GM21528 (cell line): ENCODE measurements at regions not wholly inside any gene's neighbourhood (a gene's known extent, or its start where the extent isn't known, plus 50 kb on each side); places are given as distances from the start of the nearest gene placed in this dataset.

Experiments
- ATAC-seq: cut with Tn5 transposase; IDR thresholded peaks from one replicate; pipeline ENCODE4 v1.9.1; 2021; ENCODE audit warnings: mild to moderate bottlenecking, moderate library complexity; ENCODE audit not compliant: unreplicated experiment, low FRiP score

DNA sequence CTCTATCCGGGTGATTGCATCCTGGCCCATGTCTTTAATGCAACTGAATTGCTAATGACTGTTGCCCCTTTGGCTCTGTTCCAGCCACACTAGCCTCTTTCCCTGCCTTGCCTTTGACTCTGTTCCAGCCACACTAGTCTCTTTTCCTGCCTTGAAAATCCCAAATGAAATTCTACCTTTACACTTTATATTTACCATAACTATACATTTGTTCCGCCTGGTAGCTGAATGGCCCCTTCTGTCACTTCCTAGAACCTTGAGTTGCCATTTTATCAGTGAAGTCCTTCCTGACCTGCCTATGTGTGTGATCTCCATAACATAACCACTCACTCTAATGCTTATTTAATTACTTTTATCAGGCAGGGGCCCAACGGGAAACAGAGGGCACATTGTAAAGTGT is 1120.4 kb upstream of the WWC1 start:
- ATAC-seq = no peak

DNA sequence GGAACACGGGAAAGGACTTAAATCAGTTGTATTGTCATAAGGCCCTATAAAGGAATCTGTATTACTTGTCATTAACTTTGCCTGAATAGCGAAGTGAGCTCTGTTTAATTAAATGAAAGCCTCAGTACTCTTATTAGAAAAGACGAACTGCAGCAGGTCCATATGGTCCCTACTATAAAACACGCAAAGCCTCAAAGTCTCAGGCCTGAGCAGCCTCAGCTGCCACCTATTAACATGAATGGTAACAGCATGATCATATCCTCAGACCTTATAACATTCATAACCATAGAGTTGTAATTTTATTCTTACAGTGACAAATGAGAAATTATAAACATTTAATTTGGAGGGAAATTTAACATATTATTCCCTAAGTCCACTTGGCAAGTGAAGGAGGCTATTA is 1113.7 kb upstream of the WWC1 start:
- no peak for ATAC-seq

DNA sequence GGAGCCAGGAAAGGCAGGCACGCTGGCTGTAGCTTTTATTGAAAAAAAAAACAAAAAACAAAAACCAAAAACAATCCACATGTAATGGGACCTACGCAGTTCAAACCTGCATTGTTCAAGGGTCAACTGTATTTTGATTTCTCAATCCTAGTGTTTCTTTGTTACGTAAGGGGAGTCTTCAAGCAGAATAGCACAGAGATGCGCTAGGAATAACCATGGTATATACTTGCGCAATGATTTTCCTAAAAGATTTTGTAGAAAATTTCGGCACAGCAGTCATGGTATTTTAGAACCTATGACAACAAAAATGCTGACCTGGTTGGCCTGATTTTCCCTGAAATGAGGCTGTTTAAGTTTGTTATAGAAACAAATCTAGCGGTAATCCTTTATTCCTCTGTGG is 1110.5 kb upstream of the WWC1 start:
- ATAC-seq = no peak

DNA sequence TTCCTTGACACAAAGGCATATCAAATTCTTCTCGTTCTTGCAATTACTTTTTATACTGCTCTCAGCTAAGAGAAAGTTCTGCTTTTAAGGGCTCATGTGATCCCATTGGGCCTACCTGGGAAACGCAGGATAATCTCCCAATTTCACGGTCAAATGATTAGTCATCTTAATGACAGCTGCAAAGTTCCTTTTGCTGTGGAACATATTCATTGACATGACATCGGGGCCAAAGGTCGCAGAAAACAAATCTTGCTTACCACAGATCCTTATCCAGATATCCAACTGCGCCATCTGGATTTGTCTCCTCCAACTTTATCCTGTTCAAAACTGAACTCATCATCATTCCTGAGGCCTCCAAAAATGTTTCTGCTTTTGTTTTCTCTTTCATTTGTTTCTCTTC is 1085.6 kb upstream of the WWC1 start:
- no peak for ATAC-seq

DNA sequence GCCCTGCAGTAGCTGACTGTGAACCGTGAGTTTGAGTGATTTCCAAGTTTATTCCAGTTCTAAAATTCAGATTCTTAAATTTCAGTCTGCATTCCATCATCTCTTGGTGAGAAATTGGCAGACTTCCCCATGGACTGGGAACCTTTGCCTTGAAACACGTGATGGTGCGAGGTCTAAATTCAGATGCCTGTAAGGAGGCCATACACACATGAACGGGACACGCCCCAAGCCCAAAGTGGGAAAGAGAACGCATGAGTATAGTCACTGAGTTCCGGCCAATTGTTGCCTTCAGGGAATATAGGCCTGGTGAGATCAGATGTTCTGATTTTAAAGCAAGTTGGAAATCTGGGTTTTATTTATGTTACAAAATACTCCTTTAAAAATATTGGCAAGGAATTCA is 1084.4 kb upstream of the WWC1 start:
- ATAC-seq = no peak

DNA sequence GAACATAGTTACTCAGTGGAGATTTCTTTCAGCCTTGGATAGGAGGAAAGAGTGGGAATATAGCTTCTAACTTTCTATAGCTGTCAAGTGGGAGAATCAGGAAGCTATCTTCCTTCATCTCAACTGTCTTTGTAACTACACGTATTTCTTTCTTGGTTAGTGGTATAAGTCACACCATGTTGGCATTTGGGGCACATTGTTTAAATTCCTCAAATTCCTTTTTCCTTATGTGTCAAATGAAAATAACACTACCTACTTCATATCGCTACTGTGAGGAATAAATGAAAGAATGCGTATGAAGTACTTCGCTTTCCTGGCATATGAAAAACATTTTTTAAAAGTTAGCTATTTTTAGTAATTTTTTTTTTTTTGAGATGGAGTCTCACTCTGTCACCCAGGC is 1082.5 kb upstream of the WWC1 start:
- ATAC-seq = no peak

DNA sequence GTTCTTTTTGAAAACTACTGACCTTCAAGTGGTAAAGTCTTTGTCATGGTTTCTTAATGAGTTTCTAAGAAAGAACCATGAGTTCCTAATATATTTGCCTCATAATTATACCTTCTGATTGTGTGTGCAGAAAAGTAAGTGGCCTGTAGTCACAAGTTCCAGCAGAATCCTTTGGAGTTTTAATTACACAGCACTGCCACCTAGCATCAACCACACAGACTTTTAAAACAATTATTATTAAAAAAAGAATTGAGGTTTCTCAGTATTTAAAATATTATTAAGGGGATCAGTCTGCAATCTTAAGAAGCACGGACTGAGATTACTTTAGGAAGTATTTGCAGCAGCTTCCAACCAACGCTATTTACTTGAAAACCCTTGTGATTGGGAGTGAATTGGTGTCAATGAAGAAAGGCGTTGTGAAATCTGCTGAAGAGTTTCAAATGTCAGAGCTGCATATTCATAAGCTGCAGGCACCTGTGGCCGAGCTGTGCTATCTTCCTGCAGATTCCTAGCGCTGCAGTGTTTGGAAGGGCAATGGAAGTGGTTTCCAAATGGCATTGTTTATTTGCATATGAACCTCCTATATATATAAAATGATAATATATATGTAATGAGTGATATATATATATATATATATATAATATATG is 1074.2 kb upstream of the WWC1 start:
- ATAC-seq = no peak

DNA sequence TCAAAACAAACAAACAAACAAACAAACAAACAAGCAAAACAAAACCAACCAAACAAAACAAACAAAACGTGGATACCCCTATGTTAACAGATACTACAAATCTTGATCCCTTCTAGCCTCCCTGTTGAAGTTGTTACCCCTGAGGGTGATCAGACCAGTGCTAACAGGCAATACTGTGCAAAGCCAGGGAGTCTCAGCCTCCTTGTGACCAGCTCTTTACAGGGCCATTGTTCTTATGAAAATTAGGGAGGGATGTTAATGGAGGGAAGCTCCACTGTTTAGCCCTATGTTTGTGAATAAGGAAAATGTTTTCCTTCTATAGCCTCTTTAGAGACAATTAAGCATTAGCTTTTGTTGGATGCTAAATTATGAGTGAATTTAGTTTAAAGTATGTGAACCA is 1072.1 kb upstream of the WWC1 start:
- no peak for ATAC-seq

DNA sequence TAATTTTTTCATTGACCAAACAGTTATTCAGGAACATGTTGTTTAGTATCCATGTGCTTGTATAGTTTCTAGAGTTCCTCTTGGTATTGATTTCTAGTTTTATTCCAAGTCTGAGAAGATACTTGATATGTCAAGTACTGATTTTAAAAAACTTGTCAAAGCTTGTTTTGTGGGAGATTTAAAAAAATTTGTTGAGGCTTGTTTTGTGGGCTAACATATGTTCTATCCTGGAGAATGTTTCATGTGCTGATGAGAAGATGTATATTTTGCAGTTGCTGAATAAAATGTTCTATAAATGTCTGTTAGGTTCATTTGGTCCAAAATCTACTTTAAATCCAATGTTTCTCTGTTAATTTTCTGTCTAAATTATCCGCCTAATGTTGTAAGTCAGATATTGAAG is 1065.1 kb upstream of the WWC1 start:
- no peak for ATAC-seq

DNA sequence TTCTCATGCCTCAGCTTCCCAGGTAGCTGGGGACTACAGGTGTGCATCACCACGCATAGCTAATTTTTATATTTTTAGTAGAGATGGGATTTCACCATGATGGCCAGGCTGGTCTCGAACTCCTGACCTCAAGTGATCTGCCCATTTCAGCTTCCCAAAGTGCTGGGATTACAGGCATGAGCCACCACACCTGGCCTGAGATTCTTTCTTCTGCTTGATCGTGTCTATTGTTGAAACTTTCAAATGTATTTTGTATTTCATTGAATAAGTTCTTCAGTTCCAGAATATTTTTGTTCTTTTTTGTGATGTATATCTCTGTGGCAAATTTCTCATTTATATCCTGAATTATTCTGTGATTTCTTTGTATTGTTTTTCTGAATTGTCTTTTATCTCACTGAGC is 1063.3 kb upstream of the WWC1 start:
- no peak for ATAC-seq

DNA sequence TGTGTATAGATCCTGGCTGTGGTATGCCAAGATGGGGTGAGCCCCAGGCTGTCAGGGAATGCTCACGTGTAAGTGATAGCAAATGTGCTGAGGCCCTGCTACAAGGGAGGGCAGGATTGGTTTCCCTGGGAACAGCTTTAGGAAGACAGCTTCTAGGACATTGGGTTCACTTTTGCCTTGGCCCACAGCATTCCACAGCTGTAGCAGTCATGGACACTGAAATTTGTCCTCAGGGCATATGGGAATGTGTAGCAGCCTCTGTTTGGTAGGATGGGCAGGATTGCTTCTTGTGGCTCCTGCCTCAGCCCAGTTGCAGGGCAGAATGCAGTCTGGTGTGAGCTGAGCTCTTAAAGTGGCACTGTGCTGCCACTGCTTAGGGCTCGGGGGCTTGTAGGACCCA is 1061.7 kb upstream of the WWC1 start:
- ATAC-seq = no peak

DNA sequence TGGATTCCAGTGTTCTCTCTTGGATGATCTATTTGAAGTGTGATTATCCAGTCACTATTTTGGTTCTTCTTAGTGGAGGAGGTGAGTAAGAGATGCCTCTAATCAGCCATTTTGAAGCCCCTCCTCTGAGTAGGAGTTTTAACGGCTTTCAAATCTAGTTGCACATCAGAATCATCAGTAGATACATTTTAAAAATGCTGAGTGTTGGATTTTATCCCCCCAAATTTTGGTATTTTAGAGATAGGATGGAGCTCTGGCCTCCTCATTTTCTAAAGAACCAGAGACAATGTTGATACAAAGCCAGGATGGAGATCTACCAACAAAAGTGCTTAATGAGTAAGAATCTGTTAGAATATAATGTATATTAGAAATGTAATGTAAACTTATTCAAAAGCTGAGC is 1061.0 kb upstream of the WWC1 start:
- ATAC-seq = no peak

DNA sequence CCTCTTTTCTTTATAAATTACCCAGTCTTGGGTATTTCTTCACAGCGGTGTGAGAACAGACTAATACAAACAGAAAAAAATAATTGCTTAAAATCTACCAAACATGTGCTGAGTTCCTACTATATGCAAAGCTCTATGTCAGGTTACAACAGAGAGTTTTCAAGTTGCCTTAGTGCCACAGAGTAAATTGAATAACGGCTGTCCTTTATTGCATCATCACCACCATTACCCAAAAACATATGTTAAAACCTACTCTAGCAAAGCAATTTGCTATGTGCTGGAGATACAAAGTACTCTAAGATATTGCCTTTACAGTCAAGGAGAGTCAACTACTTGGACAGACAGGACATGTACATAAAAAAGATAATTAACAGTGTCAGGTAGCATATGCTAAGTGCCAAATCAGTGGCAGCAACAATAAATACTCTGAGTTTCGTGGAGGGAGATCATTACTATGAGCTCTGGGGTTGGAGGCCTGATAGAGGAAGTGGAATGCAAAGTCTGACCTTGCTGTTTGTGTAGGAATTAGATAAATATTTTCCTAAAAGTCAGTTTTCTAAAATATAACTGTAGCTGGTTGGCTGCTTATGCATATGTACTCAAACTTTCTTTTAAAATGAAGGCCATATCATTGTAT is 1058.7 kb upstream of the WWC1 start:
- no peak for ATAC-seq

DNA sequence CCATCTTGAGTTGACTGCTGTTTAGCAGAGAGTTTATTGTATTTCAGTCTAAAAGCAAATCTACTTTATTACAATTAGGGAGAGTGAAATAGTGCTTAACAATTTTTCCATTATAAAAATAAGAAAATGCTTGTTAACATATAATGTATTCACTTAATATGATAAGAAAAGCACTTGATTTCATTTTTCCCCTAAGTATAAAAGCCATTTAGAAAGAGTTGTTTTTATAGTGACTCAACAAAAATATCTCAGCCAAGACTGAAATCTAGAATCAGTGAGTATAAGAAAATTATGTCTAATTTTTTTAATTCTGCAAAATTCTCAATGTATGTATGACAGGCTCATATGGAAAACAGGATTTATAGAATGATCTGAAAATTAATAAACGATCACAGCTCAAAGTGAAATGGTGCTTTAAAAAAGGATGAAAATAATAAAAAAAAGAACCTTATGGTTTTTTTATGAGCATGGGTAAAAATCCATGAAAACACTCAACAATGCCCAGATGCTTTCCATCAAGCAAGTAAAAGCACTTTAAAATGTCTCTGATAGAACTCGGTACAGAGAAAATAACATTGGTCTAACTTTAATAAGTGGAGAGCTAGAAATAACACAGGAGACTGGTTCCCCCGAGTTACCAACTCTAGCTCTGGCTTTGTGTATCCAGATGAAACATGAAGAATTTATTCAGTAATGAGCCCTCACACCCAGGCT is 1057.8 kb upstream of the WWC1 start:
- no peak for ATAC-seq

DNA sequence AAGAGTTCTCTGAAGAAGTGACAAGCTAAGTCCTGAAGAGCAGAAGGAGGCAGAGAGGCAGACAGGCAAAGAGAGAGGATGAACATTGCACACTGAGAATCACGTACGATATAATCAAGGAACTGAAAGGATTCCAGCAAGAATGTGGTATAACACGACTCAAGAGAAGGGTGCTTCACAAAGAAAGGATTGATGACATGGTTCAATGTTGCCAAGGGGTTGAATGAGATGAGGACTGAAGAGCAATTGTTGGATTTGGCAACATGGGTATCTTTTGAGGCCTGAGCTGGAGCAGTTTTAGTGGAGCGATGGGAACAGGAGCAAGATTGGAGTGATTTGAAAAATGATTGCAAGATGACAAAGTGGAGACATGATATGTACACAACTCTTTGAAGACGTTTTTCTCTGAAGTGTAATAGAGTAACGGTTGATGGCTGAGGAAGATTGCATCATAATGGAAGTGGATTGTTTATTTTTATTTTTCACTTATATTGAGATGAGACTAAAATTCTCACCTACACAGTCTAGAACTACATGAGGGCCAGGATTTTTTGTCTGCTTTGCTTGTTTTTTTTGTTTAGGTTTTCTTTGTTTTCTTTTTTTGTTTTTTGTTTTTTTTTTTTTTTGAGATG is 1049.9 kb upstream of the WWC1 start:
- ATAC-seq = no peak

DNA sequence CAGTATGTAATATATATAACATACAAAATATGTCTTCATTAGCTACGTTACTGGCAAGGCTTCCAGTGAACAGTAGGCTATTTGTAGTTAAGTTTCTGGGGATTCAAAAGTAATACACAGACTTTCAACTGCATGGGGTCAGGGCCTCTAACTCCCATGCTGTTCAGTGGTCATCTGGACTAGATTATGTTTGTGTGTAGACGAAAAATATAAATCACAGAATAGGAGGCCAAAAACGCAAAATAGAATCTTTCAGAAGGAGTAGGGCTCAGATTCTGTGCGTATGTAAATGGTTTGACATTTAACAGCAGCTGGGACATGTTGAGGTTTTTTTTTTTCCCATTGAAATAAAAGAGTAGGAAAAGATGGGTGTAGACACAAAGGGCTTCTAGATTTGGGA is 1048.7 kb upstream of the WWC1 start:
- ATAC-seq = no peak

DNA sequence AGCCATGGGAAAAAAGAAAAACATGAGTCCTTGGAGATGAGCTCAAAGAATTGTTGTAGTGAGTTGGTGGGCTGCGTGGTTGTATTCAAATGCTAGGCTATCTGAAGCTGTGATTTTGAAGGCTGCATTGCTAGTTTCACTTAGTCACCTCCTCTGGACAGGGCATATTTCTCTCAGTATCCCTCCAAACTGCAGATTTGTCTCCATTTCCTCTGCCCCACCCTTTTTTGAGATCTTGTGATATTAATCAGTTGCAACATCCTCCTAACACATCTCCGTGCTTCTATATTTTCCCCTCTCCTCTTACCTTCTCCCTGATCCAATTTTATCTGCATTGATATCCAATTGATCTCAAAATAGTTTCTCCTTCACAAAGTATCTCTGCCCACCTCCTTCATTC is 1048.0 kb upstream of the WWC1 start:
- ATAC-seq = no peak

DNA sequence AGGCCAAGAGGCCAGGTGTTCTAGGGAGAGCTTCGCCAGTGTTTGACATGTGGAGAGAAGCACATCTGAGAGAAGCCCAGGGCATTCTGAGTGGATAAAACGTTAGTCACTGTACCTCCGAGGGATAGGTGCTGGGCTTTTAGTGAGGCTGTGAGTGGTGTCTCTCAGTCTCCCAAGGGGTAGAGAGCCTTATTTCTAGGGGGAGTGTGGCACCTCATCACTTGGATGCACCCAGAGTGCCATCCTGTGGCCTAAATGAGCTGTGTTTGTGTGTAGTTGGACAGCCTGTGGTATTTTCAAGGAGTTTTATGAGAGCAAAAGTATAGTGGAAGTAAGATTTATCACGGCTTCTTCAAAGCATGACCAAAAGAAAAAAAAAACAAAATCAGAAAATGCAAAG is 1046.9 kb upstream of the WWC1 start:
- no peak for ATAC-seq

DNA sequence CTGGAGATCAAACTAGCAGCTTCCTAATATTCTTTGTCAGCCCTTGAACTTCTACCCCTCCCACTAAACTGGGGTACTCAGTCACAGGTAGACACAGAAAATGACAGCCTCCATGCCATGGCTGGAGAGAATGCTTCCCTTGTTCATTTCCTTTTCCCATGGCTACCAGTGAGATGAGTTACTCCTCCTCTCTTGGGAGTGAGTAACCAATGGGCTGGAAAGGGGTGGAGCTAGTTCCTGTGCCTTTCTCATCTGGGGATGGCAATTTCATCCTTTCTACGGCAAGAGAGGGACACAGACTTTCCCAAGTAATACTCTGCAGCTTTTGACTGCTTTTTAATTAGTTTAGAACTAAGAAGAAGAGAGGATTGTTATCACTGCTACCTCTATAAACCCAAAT is 1045.6 kb upstream of the WWC1 start:
- ATAC-seq = no peak

DNA sequence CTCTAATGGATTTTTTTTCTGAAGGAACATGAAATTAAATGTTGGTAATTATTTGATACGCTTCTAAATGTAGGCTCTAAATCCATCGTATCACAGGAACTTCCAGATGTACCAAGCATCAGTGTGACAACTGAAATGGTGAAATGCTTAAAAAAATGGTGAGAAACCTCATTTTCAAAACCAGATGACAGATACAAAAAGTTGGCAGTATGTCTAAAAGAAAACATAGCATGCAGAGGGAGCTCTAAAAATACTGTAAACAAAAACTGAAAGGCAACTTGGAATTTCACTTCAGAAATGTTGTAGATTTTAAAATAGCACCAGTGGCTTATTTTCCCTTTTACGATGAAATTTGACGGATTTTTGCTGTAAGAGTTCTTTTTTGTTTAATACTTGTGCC is 1043.6 kb upstream of the WWC1 start:
- no peak for ATAC-seq

DNA sequence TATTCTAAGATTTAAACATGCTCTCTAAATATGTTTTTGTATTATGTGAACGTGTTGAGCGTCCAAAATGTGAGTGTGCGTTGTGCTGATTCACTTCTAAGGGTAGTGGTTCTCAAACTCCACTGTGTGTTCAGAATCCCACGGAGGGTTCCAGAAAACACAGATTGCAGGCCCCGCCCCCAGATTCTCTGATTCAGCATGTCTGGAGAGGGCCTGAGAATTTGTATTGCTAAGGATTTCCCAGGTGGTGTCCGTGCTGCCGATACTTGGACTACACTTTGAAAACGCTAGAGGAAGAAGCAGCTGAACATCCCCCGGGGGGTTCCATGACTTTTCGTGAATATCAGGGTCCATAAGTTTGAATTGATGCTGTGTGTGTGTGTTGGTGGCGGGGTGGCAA is 1043.2 kb upstream of the WWC1 start:
- no peak for ATAC-seq

DNA sequence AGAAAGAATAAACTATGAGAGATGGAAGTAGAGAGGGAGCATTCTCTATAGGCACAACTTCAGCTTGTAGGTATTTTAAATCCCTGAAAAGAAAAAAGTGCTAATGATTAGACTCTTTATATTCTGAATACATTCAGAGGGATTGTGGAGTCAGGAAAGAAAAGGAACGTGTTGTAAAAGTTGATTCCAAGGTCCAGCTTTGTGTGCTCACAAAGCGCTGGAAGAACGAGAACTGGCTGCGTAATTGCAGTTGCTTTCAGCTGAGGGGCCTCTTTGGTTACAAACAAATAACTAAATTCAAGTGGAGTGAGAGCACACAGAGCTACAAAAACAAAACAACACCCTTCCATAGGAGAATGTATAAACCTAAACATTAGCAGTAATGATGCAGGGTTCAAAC is 1040.4 kb upstream of the WWC1 start:
- no peak for ATAC-seq
